IMR-90 (cell line): ENCODE measurements at regions not wholly inside any gene's neighbourhood (a gene's known extent, or its start where the extent isn't known, plus 50 kb on each side); places are given as distances from the start of the nearest gene placed in this dataset.
A peak's percentile ranks its signal among the peaks of the same experiment; 100 is the strongest.

Source experiments
- ATAC-seq: fragments of 200-7000 bp; cut with Tn5 transposase; 2 replicates; pipeline ENCODE4 v1.9.1; 2020; ENCODE audit warnings: low read depth, mild to moderate bottlenecking, moderate library complexity
- BruUV-seq: library from RNA; stranded (reverse); fragments of 400-500 nt; replicated peaks from 2 replicates; lab custom pipeline; 2021; lab: Mats Ljungman, UMichigan
- CTCF ChIA-PET: fragments of 300-600 bp; formaldehyde crosslinking; extraction: SDS; loops from one replicate; lab custom pipeline; 2021; ENCODE audit warnings: antibody characterized with exemption; lab: Yijun Ruan, JAX
- POLR2A ChIA-PET: fragments of 300-600 bp; sonication (Branson Sonifier 250); formaldehyde crosslinking; loops from one replicate; lab custom pipeline; 2022; ENCODE audit warnings: antibody characterized with exemption; ENCODE audit not compliant: unreplicated experiment; lab: Charles Lee
- DNase-seq: peaks from one replicate; pipeline ENCODE4 v3.0.0; 2013
- H2AFZ ChIP-seq: replicated peaks from 2 replicates; pipeline ENCODE3; 2013; ENCODE audit warnings: low read length, mild to moderate bottlenecking; ENCODE audit not compliant: poor library complexity
- H2AK5ac ChIP-seq: 2 replicates; pipeline ENCODE4 v1.6.1; 2013; ENCODE audit warnings: low read depth, low read length, inconsistent platforms
- H2AK9ac ChIP-seq: replicated peaks from 2 replicates; pipeline ENCODE3; 2013; ENCODE audit warnings: mild to moderate bottlenecking, low read depth, low read length, moderate library complexity; ENCODE audit not compliant: poor library complexity
- H2BK120ac ChIP-seq: 2 replicates; pipeline ENCODE4 v1.6.1; 2013; ENCODE audit warnings: low read depth, low read length, inconsistent platforms
- H2BK15ac ChIP-seq: 3 replicates; pipeline ENCODE4 v1.6.1; 2013; ENCODE audit warnings: low read depth, low read length, inconsistent platforms
- H2BK20ac ChIP-seq: 2 replicates; pipeline ENCODE4 v1.6.1; 2013; ENCODE audit warnings: low read depth, mild to moderate bottlenecking, inconsistent platforms, low read length, moderate library complexity
- H2BK5ac ChIP-seq: 2 replicates; pipeline ENCODE4 v1.6.1; 2013; ENCODE audit warnings: mild to moderate bottlenecking, low read depth, low read length, inconsistent platforms; ENCODE audit not compliant: poor library complexity, severe bottlenecking
- H3K14ac ChIP-seq: replicated peaks from 2 replicates; pipeline ENCODE4 v1.6.1; 2013; ENCODE audit warnings: low read depth, low read length, inconsistent platforms
- H3K18ac ChIP-seq: 2 replicates; pipeline ENCODE4 v1.6.1; 2013; ENCODE audit warnings: low read depth, low read length, control low read depth
- H3K23ac ChIP-seq: 2 replicates; pipeline ENCODE4 v1.6.1; 2013; ENCODE audit warnings: low read depth, low read length, inconsistent platforms
- H3K27ac ChIP-seq: 2 replicates; pipeline ENCODE4 v1.5.1; 2013; ENCODE audit warnings: mild to moderate bottlenecking, control low read depth, low read length; ENCODE audit not compliant: insufficient read depth
- H3K27me3 ChIP-seq: 2 replicates; pipeline ENCODE4 v1.6.1; 2013; ENCODE audit warnings: low read length; ENCODE audit not compliant: control insufficient read depth, insufficient read depth
- H3K36me3 ChIP-seq: 2 replicates; pipeline ENCODE4 v1.6.1; 2013; ENCODE audit warnings: low read length, mixed read lengths; ENCODE audit not compliant: control insufficient read depth, insufficient read depth
- H3K4ac ChIP-seq: 2 replicates; pipeline ENCODE4 v1.6.1; 2013; ENCODE audit warnings: low read depth, low read length, inconsistent platforms
- H3K4me1 ChIP-seq: 2 replicates; pipeline ENCODE4 v1.6.1; 2013; ENCODE audit warnings: low read length, mixed read lengths; ENCODE audit not compliant: control insufficient read depth, insufficient read depth
- H3K4me2 ChIP-seq: 2 replicates; pipeline ENCODE4 v1.6.1; 2013; ENCODE audit warnings: low read depth, mild to moderate bottlenecking, control low read depth, low read length, moderate library complexity
- H3K4me3 ChIP-seq: 2 replicates; pipeline ENCODE4 v1.5.1; 2013; ENCODE audit warnings: low read depth, mild to moderate bottlenecking, control low read depth, low read length, moderate library complexity; ENCODE audit not compliant: insufficient read depth
- H3K56ac ChIP-seq: 2 replicates; pipeline ENCODE4 v1.6.1; 2013; ENCODE audit warnings: low read length, inconsistent platforms; ENCODE audit not compliant: insufficient read depth; ENCODE audit errors: extremely low read depth
- H3K79me1 ChIP-seq, 2 experiments: 2 replicates each; pipeline ENCODE4 v1.6.1; 2013; ENCODE audit warnings: low read length in 2 of 2, inconsistent platforms in 1 of 2, low read depth in 1 of 2
- H3K9ac ChIP-seq: 2 replicates; pipeline ENCODE4 v1.6.1; 2013; ENCODE audit warnings: low read depth, low read length, control low read depth
- H3K9me1 ChIP-seq: 2 replicates; pipeline ENCODE4 v1.6.1; 2013; ENCODE audit warnings: low read length, inconsistent platforms; ENCODE audit not compliant: insufficient read depth
- H3K9me3 ChIP-seq: 2 replicates; pipeline ENCODE4 v1.6.1; 2013; ENCODE audit warnings: low read length; ENCODE audit not compliant: control insufficient read depth, insufficient read depth
- H4K20me1 ChIP-seq: 2 replicates; pipeline ENCODE4 v1.6.1; 2013; ENCODE audit warnings: low read length, inconsistent platforms; ENCODE audit not compliant: insufficient read depth
- H4K5ac ChIP-seq: 2 replicates; pipeline ENCODE4 v1.6.1; 2013; ENCODE audit warnings: mild to moderate bottlenecking, low read depth, low read length, control low read depth
- H4K8ac ChIP-seq, 2 experiments: 2 replicates each; pipeline ENCODE4 v1.6.1; 2013; ENCODE audit warnings: low read depth in 2 of 2, low read length in 2 of 2, control low read depth in 1 of 2, inconsistent platforms in 1 of 2
- H4K91ac ChIP-seq: 2 replicates; pipeline ENCODE4 v1.6.1; 2013; ENCODE audit warnings: low read depth, low read length, inconsistent platforms; ENCODE audit not compliant: insufficient read depth
- BHLHE40 ChIP-seq: fragments of 150-350 bp; IDR thresholded peaks from 2 replicates; pipeline ENCODE4 v1.6.1; 2016; ENCODE audit warnings: mild to moderate bottlenecking, low read depth, low read length
- CEBPB ChIP-seq: IDR thresholded peaks from 2 replicates; pipeline ENCODE4 v1.6.1; 2012; ENCODE audit warnings: low read depth, low read length, improper control_type of control experiment
- CTCF ChIP-seq: conservative IDR thresholded peaks from 2 replicates; pipeline ENCODE4 v1.5.1; 2012; ENCODE audit warnings: mild to moderate bottlenecking, low read depth, low read length, improper control_type of control experiment
- MAFK ChIP-seq: IDR thresholded peaks from 2 replicates; pipeline ENCODE4 v1.6.1; 2012; ENCODE audit warnings: low read depth, low read length, improper control_type of control experiment
- RCOR1 ChIP-seq: IDR thresholded peaks from 2 replicates; pipeline ENCODE4 v1.6.1; 2012; ENCODE audit warnings: mild to moderate bottlenecking, low read length, improper control_type of control experiment; ENCODE audit not compliant: insufficient replicate concordance
- USF2 ChIP-seq: fragments of 150-350 bp; IDR thresholded peaks from 2 replicates; pipeline ENCODE4 v1.6.1; 2017; ENCODE audit warnings: mild to moderate bottlenecking, antibody characterized with exemption, low read length, low read depth
- WGBS, 2 experiments: methylation state at CpG; one replicate each; pipeline versions ENCODE4 v1.1.5 to v1.1.7; 2013; ENCODE audit warnings: missing lambda C conversion rate in 2 of 2; ENCODE audit not compliant: insufficient read length in 1 of 2; ENCODE audit errors: extremely low coverage in 2 of 2; 5-methylcytosine and 5-hydroxymethylcytosine counted together
- dilution Hi-C: fragments of 300-500 bp; cut with HindIII; formaldehyde crosslinking; loops from one replicate; pipeline ENCODE4 v1.14.3; 2018; ENCODE audit warnings: low sequenced_read_pairs; ENCODE audit not compliant: unreplicated experiment
- in situ Hi-C: fragments of 300-500 bp; cut with MboI; formaldehyde crosslinking; loops from 3 replicates; pipeline ENCODE4 v1.14.3; 2019; ENCODE audit warnings: low sequenced_read_pairs, inconsistent platforms, mixed read lengths
- intact Hi-C: fragments of 100-400 bp; cut with micrococcal nuclease; formaldehyde crosslinking; loops from 2 replicates; pipeline ENCODE4 v1.10.0; 2022

GRCh38 chr6:144922120-144922722 is 637.1 kb downstream of the UTRN start:
- H3K36me3 ChIP-seq = no peaks in the 10 kb centered on the region
- no CpG with 5 or more reads among the region's 3 CpGs for WGBS, 2 experiments

More at GRCh38 chr6:144922120-144922722, 637.1 kb downstream of the UTRN start:
- ChIA-PET CTCF (no interaction called here), POLR2A (no interaction called here)
- Histone ChIP-seq H3K56ac (no peak overlapping the region), H3K4me1 (no peaks in the 10 kb centered on the region), H2BK20ac (no peak overlapping the region), H4K8ac (no peak overlapping the region), H3K23ac (no peak overlapping the region), H2BK15ac (no peak overlapping the region), H3K9me1 (no peaks in the 10 kb centered on the region; the same call in 1 of the 2 replicates), H3K27ac (no peak overlapping the region), H3K4ac (no peak overlapping the region), H2BK5ac (no peak overlapping the region), H3K27me3 (no peaks in the 10 kb centered on the region), H2BK120ac (no peak overlapping the region), H4K91ac (no peak overlapping the region), H3K9ac (no peak overlapping the region), H2AK5ac (no peak overlapping the region), H4K20me1 (no peaks in the 10 kb centered on the region), H3K18ac (no peak overlapping the region), H3K4me3 (no peak overlapping the region), H2AK9ac (no peak overlapping the region), H3K79me1 (no peaks in the 10 kb centered on the region), H3K9me3 (no peaks in the 10 kb centered on the region), H4K5ac (no peak overlapping the region), H2AFZ (peak overlapping the region; percentile 76), H3K4me2 (no peak overlapping the region), H3K14ac (no peak overlapping the region)
- dilution Hi-C loops = no loop called here
- intact Hi-C loops = no loop called here
- peak; percentile 46; the same call in 1 of the 2 replicates for ATAC-seq
- BruUV-seq = no TSS peak
- in situ Hi-C loops = no loop called here
- no peak for TF ChIP-seq RCOR1
- no peak for TF ChIP-seq CEBPB
- no peak for TF ChIP-seq CTCF
- no peak for TF ChIP-seq USF2
- TF ChIP-seq MAFK = no peak
- no peak for TF ChIP-seq BHLHE40
- peak; percentile 42 for DNase-seq
